Fibroblast of skin of back (primary cell): ENCODE measurements at regions not wholly inside any gene's neighbourhood (a gene's known extent, or its start where the extent isn't known, plus 50 kb on each side); places are given as distances from the start of the nearest gene placed in this dataset.

Experiments used
- DNase-seq: peaks from one replicate; pipeline ENCODE4 v3.0.0-alpha.2; 2013

GRCh38 chr4:162457071-162457865 is 293.5 kb upstream of the FSTL5 start:
- no peak for DNase-seq

GRCh38 chr4:162456106-162456505 is 292.3 kb upstream of the FSTL5 start:
- DNase-seq = no peak

- no peak for DNase-seq
These were observed 286.8 kb upstream of the FSTL5 start for GRCh38 chr4:162450531-162451035.

DNA sequence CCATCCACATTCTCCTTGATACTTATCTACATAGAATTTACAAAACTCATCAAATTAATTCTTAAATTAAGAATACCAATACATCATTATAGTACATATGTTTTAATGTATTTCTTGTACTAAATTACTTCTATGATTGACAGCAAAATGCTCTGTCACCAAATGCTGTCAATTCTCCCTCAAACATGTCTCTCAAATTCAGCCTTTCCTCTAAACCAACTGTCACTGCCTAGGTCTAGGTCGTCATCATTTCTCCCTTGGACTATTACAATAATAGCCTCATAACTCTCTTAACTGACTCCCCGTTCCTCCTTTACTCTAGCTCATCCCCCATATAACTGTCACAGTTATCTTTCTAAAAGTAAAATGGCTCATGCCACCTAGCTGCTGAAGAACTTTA is 279.7 kb upstream of the FSTL5 start:
- DNase-seq = no peak

GRCh38 chr4:162442128-162442527 is 278.3 kb upstream of the FSTL5 start:
- DNase-seq = no peak

DNA sequence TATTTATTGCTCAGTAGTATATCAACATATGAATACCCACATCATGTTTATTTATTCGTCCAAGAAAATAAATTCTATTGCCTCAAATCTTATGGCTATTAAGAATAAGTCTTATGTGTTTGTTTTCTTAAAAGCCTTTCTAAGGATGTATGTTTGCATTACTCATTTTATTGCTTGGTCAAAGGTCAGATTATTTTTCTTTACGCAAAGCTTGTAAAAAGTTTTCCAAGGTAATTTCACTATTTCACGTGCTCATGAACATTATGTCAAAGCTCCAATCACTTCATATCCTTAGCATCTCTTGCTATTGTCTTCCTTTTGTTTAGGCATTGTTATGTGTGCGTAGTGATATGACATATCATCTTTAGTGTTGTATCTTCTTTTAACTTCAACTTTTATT is 258.5 kb upstream of the FSTL5 start:
- no peak for DNase-seq

- DNase-seq = no peak
These were observed 247.1 kb upstream of the FSTL5 start for GRCh38 chr4:162410854-162411253.

DNA sequence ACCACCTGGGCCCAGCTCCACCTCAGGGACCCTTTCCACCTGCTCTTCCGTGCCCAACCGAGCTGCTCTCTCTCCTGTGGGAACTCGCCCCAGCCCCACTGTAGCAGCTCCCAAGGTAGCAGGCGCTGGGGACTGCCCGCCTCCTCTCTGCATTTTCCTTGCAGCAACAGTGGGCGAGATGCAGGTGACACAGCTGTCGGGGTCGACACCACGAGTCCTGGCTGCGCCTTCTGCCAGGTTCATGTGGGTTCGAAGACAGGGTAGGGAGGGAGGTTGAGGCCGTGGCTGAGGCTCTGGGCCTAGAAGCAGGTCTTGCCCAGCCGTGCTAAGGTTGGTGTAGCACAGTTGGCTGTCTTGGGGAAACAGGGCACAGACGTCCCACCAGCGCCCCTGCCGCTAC is 245.2 kb upstream of the FSTL5 start:
- DNase-seq = no peak

DNA sequence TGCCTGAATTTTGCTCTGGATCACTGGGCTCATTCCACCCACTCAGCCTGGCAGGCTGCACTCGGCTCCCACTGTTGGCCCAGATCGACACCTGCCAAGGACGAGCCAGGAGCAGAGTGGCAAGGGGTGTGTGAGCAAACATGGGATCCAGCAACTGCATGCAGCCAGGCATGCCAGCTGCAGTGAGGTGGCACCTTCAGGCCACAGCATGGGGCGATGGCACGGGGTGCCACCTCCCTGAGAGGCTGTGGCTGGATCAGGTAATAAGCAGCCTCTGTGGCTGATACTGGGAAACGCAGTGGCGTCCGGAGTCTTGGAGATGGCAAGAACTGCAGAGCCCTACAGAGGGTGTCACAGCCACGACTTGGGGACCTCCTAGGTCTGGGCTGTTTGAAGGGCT is 244.5 kb upstream of the FSTL5 start:
- DNase-seq = no peak

DNA sequence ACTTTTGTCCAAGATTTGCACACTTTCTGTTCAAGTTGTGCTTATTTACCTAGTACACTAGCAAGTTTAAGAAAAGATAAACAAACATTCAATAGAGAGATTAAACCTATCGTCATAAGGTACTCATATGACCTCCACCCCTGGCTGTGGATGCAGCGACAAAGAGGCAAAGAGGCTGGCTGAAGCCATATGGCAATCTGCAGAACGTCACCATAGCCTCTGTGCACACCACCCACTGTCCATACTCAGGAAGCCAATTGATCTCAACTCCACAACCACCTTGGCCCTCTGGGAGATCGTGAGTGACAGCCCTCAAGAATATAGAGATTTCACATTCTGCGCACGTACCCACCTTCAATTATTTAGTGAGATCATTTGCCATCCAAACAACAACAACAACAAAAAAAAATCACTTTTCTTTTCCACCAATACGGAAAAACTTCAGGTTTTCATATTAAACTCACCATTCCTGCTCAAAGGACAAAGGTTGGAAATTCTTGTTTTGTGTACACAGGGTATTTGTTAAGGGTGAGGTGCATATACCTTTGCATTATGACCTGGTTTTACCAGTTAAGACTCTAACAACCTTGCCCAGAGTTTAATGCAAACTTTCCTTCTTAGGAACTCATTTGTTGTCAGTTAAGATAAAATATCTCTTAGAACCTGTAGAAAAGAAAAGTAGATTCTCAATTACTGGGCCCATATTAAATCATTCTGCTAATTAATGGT is 243.0 kb upstream of the FSTL5 start:
- DNase-seq = no peak

- no peak for DNase-seq
These were observed 240.1 kb upstream of the FSTL5 start for GRCh38 chr4:162403932-162404331.

- DNase-seq = no peak
These were observed 239.6 kb upstream of the FSTL5 start for GRCh38 chr4:162403419-162403818.

DNA sequence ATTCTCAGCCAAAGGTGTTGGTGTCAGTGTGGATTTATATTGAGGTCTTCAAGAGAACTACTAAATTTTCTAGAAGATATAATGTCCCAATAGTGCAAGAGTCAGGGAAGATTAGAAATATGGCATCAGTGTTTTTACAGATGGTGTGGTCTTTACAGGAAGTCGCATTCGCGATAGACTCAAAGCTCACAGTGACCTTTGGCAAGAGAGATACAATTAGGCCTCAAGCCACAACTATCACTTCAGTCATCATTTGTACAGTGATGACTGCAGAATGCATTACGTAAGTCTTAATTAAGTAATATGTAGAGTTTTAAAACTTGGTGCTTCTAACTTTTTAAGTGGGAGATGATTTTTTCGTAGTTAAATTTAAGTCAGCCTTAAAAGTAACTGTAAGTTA is 237.2 kb upstream of the FSTL5 start:
- DNase-seq = no peak

GRCh38 chr4:162392946-162393345 is 229.1 kb upstream of the FSTL5 start:
- DNase-seq = no peak

DNA sequence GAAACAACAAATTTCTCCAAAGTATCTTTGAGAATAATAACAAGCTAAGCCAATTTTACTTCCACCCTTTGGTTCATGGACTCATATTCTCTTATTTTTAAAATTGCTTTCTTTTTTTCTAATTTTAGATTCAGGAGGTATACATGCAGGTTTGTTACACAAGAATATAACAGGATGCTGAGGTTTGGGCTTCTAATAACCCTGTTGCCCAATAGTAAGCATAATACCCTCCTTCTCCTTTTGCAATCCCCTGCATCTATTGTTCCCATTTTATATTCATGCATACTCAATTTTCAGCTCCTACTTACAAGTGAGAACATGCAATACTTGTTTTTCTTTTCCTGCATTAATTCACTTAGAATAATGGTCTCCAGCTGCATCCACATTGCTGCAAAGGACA is 202.3 kb upstream of the FSTL5 start:
- no peak for DNase-seq

GRCh38 chr4:162364651-162365050 is 200.9 kb upstream of the FSTL5 start:
- peak; percentile 25 for DNase-seq

- no peak for DNase-seq
These were observed 196.8 kb upstream of the FSTL5 start for GRCh38 chr4:162360369-162361149.

- DNase-seq = peak; percentile 65
These were observed 192.4 kb upstream of the FSTL5 start for GRCh38 chr4:162356181-162356580.

DNA sequence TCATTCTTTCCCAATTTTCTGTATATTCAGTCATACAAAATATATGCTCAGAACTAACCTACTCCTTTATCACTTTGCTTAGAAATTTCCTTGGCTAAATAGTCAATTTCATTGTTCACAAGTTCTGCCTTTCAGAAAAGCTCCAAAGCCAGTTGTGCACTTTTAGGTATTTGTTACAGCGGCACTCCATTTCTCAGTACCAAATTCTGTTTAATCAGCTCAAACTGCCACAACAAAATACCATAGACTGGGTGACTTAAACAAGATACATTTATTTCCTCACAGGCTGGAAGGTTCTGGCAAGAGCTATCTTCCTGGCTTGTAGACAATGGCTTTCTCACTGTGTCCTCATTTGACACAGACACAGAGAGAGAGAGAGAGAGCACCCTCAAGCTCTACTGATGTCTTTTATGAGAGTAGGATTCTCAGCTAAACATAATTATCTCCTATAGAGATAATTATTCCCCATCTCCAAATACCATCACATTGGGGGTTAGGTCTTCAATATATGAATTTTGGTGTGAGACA is 188.8 kb upstream of the FSTL5 start:
- DNase-seq = no peak

- no peak for DNase-seq
These were observed 186.5 kb upstream of the FSTL5 start for GRCh38 chr4:162350331-162350730.

- DNase-seq = peak; percentile 37
These were observed 185.6 kb upstream of the FSTL5 start for GRCh38 chr4:162349395-162349794.

DNA sequence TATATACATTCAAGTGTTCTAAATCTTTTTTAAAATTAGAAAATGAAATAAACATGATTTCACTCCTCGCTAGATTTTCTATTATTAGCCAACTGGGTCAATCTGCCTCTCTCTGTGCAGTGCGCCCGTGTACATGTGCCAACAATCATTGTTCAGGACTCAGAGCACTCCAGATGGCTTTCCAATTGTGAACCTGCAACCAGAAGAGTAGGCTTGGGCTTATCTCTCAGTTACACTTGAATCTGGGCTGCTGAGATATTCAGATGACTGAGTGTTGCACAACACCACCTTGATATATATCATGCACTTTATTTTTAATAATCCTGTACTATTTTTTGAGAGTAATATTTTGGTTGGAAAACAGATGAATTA is 184.0 kb upstream of the FSTL5 start:
- DNase-seq = no peak
